ENCODE measurements at regions not wholly inside any gene's neighbourhood (a gene's known extent, or its start where the extent isn't known, plus 50 kb on each side); places are given as distances from the start of the nearest gene placed in this dataset.

GRCh38 chr10:4343091-4343490 lies 482.9 kb upstream of the AKR1E2 start:
- DNase-seq (ENCODE audit: low spot score) = no peak

- no peak for DNase-seq (ENCODE audit: low spot score)
Observed at GRCh38 chr10:4338768-4339167, 487.2 kb upstream of the AKR1E2 start.

GRCh38 chr10:4337563-4337962 lies 488.4 kb upstream of the AKR1E2 start:
- DNase-seq (ENCODE audit: low spot score) = no peak

- DNase-seq (ENCODE audit: low spot score) = no peak
Observed at GRCh38 chr10:4334871-4335270, 491.1 kb upstream of the AKR1E2 start.

GRCh38 chr10:4334015-4334414 lies 492.0 kb upstream of the AKR1E2 start:
- DNase-seq (ENCODE audit: low spot score) = no peak

- no peak for DNase-seq (ENCODE audit: low spot score)
Observed at GRCh38 chr10:4333459-4333894, 492.5 kb upstream of the AKR1E2 start.

- DNase-seq (ENCODE audit: low spot score) = no peak
Observed at GRCh38 chr10:4332764-4333458, 493.1 kb upstream of the AKR1E2 start.

GRCh38 chr10:4331150-4331549 lies 494.9 kb upstream of the AKR1E2 start:
- no peak for DNase-seq (ENCODE audit: low spot score)

- DNase-seq (ENCODE audit: low spot score) = no peak
Observed at GRCh38 chr10:4330636-4331035, 495.4 kb upstream of the AKR1E2 start.

GRCh38 chr10:4329225-4329624 lies 496.8 kb upstream of the AKR1E2 start:
- no peak for DNase-seq (ENCODE audit: low spot score)

- no peak for DNase-seq (ENCODE audit: low spot score)
Observed at GRCh38 chr10:4326647-4327046, 499.4 kb upstream of the AKR1E2 start.

- DNase-seq (ENCODE audit: low spot score) = no peak
Observed at GRCh38 chr10:4319870-4320367, 506.1 kb upstream of the AKR1E2 start.

GRCh38 chr10:4316161-4316810 lies 509.7 kb upstream of the AKR1E2 start:
- DNase-seq (ENCODE audit: low spot score) = no peak

- DNase-seq (ENCODE audit: low spot score) = no peak
Observed at GRCh38 chr10:4315551-4315950, 510.5 kb upstream of the AKR1E2 start.

GRCh38 chr10:4313051-4313450 lies 513.0 kb upstream of the AKR1E2 start:
- no peak for DNase-seq (ENCODE audit: low spot score)

GRCh38 chr10:4312051-4312835 lies 513.8 kb upstream of the AKR1E2 start:
- DNase-seq (ENCODE audit: low spot score) = no peak

- no peak for DNase-seq (ENCODE audit: low spot score)
Observed at GRCh38 chr10:4310172-4310571, 515.8 kb upstream of the AKR1E2 start.

GRCh38 chr10:4307910-4308309 lies 518.1 kb upstream of the AKR1E2 start:
- no peak for DNase-seq (ENCODE audit: low spot score)

GRCh38 chr10:4306871-4307270 lies 519.1 kb upstream of the AKR1E2 start:
- no peak for DNase-seq (ENCODE audit: low spot score)

GRCh38 chr10:4303045-4303444 lies 518.0 kb upstream of the KLF6 start:
- no peak for DNase-seq (ENCODE audit: low spot score)

GRCh38 chr10:4301291-4302045 lies 516.5 kb upstream of the KLF6 start:
- no peak for DNase-seq (ENCODE audit: low spot score)

- no peak for DNase-seq (ENCODE audit: low spot score)
Observed at GRCh38 chr10:4296161-4296560, 511.2 kb upstream of the KLF6 start.

Data from CD4-positive, alpha-beta T cell treated with Interleukin-6 at 100 ng/mL for 8 hours (primary cell).